ENCODE measurements at regions not wholly inside any gene's neighbourhood (a gene's known extent, or its start where the extent isn't known, plus 50 kb on each side); places are given as distances from the start of the nearest gene placed in this dataset.

DNA sequence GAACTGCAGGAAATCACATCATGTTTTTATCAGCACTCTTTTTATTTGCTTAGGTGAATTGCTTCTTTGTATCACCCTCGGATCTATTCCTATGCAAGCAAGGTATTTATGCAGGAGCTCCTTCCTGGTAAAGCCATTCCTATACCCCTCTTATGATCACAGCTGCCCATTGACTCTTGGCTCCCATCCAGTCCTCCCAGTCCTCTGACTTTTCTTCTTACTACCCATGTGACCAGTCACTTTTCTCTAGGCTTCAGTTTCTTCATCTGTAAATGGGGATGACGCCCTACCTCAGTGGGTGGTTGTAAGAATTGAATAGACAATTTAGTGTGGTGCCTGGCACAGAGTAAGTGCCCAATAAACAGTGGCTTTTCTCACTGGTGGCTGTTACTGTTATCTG, 144.9 kb downstream of the FHIP1A start:
- Mint-ChIP-seq H3K4me1 (peaks cover 39% of the 10 kb centered on the region), H3K9me3 (peaks cover 35% of the 10 kb centered on the region), H3K27ac (peak overlapping the region; percentile 23), H3K4me3 (no peak overlapping the region), H3K27me3 (ENCODE audit: low read depth, poor library complexity) (no peaks in the 10 kb centered on the region), H3K36me3 (ENCODE audit: low read depth) (peaks cover 28% of the 10 kb centered on the region)
- TF ChIP-seq, protein P1, sequence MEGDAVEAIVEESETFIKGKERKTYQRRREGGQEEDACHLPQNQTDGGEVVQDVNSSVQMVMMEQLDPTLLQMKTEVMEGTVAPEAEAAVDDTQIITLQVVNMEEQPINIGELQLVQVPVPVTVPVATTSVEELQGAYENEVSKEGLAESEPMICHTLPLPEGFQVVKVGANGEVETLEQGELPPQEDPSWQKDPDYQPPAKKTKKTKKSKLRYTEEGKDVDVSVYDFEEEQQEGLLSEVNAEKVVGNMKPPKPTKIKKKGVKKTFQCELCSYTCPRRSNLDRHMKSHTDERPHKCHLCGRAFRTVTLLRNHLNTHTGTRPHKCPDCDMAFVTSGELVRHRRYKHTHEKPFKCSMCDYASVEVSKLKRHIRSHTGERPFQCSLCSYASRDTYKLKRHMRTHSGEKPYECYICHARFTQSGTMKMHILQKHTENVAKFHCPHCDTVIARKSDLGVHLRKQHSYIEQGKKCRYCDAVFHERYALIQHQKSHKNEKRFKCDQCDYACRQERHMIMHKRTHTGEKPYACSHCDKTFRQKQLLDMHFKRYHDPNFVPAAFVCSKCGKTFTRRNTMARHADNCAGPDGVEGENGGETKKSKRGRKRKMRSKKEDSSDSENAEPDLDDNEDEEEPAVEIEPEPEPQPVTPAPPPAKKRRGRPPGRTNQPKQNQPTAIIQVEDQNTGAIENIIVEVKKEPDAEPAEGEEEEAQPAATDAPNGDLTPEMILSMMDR (IDR thresholded peaks at IDR 0.05): no peak
- no peak for DNase-seq

DNA sequence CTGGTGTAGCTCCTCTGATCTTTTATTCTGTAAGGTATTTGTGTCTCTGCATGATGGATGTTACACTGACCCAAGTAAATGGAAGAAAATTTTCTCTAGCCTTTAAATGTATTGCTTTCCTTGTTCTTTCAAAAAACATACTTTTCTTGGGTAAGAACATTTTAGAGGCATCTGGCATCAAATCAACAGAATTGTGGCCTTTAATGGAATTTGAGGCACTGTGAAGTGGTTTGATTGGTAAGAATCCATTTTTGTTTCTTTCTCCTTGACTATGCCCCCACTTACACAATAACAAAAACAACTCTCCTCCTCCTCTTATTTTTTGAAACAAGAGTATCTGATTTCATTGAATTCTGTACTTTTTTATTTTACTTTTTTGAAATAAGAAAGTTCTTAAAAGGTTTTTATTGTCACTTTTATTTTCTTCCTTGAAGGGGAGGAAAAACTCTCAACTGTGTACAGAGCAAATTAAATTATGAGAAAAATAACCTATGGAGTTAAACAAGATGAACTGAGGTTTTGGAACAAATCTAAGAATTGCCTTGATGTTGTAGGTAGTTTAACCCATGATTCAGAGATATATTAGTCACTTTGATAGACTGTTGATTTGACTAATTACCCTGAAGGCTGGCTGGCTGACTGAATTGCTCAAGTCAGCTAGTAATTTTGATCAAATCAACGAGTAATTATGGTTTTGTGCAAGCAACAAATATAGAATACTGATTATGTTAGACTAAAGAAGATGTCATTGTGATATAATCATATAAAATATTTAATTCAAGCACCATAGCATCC, 146.4 kb downstream of the FHIP1A start:
- DNase-seq: no peak
- Mint-ChIP-seq H3K9me3 (peaks cover 21% of the 10 kb centered on the region), H3K27me3 (ENCODE audit: low read depth, poor library complexity) (no peaks in the 10 kb centered on the region), H3K4me1 (peaks cover 39% of the 10 kb centered on the region), H3K4me3 (no peak overlapping the region), H3K27ac (no peak overlapping the region), H3K36me3 (ENCODE audit: low read depth) (peaks cover 21% of the 10 kb centered on the region)
- TF ChIP-seq, protein P1 (IDR thresholded peaks at IDR 0.05): no peak

- Mint-ChIP-seq H3K4me1 (peaks cover 56% of the 10 kb centered on the region), H3K36me3 (ENCODE audit: low read depth) (no peaks in the 10 kb centered on the region), H3K9me3 (no peaks in the 10 kb centered on the region), H3K27me3 (ENCODE audit: low read depth, poor library complexity) (no peaks in the 10 kb centered on the region), H3K27ac (no peak overlapping the region), H3K4me3 (no peak overlapping the region)
- TF ChIP-seq, protein P1 (IDR thresholded peaks at IDR 0.05): no peak
- no peak for DNase-seq
Measured at GRCh38 chr4:151558496-151559113, 149.6 kb downstream of the FHIP1A start.

DNA sequence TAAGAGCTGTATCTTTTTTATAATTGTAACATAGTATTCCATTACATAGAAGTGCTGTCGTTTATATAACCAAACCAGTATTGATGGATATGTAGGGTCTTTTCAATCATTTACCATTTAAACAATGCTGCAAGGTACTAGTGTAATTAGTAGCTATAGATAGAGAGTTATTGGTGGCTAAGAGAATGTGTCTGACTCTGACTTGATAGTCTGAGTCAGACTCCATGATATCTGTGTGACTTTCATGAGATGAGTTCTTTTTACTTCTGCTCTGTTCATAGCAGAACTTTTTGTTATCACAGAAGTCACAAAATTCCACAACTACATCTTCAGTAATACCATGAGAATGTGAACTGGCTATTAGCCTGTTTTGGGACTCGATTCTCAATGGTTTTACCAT, 150.6 kb downstream of the FHIP1A start:
- H3K36me3 Mint-ChIP-seq (ENCODE audit: low read depth): no peaks in the 10 kb centered on the region
- no peaks in the 10 kb centered on the region for H3K9me3 Mint-ChIP-seq
- no peak for DNase-seq
- H3K4me3 Mint-ChIP-seq: no peak overlapping the region
- no peak overlapping the region for H3K27ac Mint-ChIP-seq
- TF ChIP-seq, protein P1 (IDR thresholded peaks at IDR 0.05): no peak
- peaks cover 49% of the 10 kb centered on the region for H3K4me1 Mint-ChIP-seq
- H3K27me3 Mint-ChIP-seq (ENCODE audit: low read depth, poor library complexity): no peaks in the 10 kb centered on the region

DNA sequence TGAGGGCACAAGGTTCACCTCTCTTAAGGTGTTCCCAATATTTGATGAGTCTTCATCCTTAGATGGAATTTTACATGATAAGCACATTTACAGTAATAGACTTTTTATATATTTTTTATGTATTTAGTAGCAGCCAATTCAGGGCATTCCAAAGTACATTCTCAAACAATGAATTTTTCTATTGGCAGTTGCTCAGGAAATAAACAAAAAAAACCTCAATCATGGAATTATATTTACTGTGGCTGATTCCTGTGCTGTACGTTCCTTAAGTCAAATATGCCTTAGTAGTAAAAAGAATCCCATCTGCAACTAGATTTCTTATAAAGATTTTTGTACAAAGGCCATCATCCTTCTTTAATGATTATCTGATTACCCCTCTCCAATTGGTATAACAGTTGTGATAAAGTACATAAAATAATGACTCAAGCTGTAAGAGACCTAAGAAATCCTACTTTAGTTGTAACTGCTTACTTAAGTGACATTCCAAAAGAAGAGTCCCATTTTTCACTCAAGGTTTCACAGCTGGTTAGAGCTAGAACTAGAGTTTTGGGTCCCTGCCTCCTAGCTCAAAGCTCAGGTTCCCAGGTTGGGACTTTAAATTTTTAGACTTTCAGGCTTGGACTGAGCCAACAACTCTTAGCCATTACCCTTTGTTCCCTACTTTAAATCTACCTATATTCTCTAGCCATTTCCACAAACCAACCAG, 152.7 kb downstream of the FHIP1A start:
- H3K36me3 Mint-ChIP-seq (ENCODE audit: low read depth): no peaks in the 10 kb centered on the region
- no peaks in the 10 kb centered on the region for H3K9me3 Mint-ChIP-seq
- H3K27me3 Mint-ChIP-seq (ENCODE audit: low read depth, poor library complexity): no peaks in the 10 kb centered on the region
- H3K4me3 Mint-ChIP-seq: no peak overlapping the region
- no peak for DNase-seq
- TF ChIP-seq, protein P1 (IDR thresholded peaks at IDR 0.05): no peak
- H3K27ac Mint-ChIP-seq: no peak overlapping the region
- peaks cover 46% of the 10 kb centered on the region for H3K4me1 Mint-ChIP-seq
